ENCODE measurements at regions not wholly inside any gene's neighbourhood (a gene's known extent, or its start where the extent isn't known, plus 50 kb on each side); places are given as distances from the start of the nearest gene placed in this dataset.
A peak's percentile ranks its signal among the peaks of the same experiment; 100 is the strongest.

- intact Hi-C loops (cut with DNase I): no loop called here
- DNase-seq: no peak
- ATAC-seq (ENCODE audit: poor library complexity): no peak
Measured at GRCh38 chr1:223445402-223445801, 52.2 kb downstream of the CCDC185 start.

GRCh38 chr1:223453902-223454301, 60.7 kb downstream of the CCDC185 start:
- intact Hi-C loops (cut with DNase I): loop anchor here (10.0 kb wide), 1 partner anchor 59 kb away; the partner anchor contains the start of gene CCDC185
- no peak for DNase-seq
- ATAC-seq (ENCODE audit: poor library complexity): no peak

GRCh38 chr1:223454959-223455358, 61.7 kb downstream of the CCDC185 start:
- no peak for ATAC-seq (ENCODE audit: poor library complexity)
- intact Hi-C loops (cut with DNase I): loop anchor here (10.0 kb wide), 1 partner anchor 60 kb away; the partner anchor contains the start of gene CCDC185

GRCh38 chr1:223455470-223455869, 62.3 kb downstream of the CCDC185 start:
- DNase-seq: no peak
- ATAC-seq (ENCODE audit: poor library complexity): peak; percentile 51
- intact Hi-C loops (cut with DNase I): loop anchor here (10.0 kb wide), 1 partner anchor 61 kb away; the partner anchor contains the start of gene CCDC185

More at GRCh38 chr1:223454959-223455358, 61.7 kb downstream of the CCDC185 start:
- DNase-seq: no peak

- intact Hi-C loops (cut with DNase I): loop anchor here (10.0 kb wide), 1 partner anchor 62 kb away; the partner anchor contains the start of gene CCDC185
- DNase-seq (no peak), ATAC-seq (ENCODE audit: poor library complexity) (no peak)
Measured at GRCh38 chr1:223456747-223457146, 63.5 kb downstream of the CCDC185 start.

GRCh38 chr1:223460566-223461189, 67.5 kb downstream of the CCDC185 start:
- intact Hi-C loops (cut with DNase I): no loop called here
- ATAC-seq (ENCODE audit: poor library complexity) (no peak), DNase-seq (no peak)

GRCh38 chr1:223462047-223462630, 68.9 kb downstream of the CCDC185 start:
- intact Hi-C loops (cut with DNase I): no loop called here
- ATAC-seq (ENCODE audit: poor library complexity) (no peak), DNase-seq (no peak)

GRCh38 chr1:223462866-223463404, 69.7 kb downstream of the CCDC185 start:
- DNase-seq: no peak
- no peak for ATAC-seq (ENCODE audit: poor library complexity)
- intact Hi-C loops (cut with DNase I): no loop called here

- DNase-seq (no peak), ATAC-seq (ENCODE audit: poor library complexity) (no peak)
- intact Hi-C loops (cut with DNase I): no loop called here
Measured at GRCh38 chr1:223466151-223466550, 72.9 kb downstream of the CCDC185 start.

- ATAC-seq (ENCODE audit: poor library complexity): no peak
- intact Hi-C loops (cut with DNase I): no loop called here
- DNase-seq: no peak
Measured at GRCh38 chr1:223471566-223471965, 78.4 kb downstream of the CCDC185 start.

- intact Hi-C loops (cut with DNase I): no loop called here
- DNase-seq (no peak), ATAC-seq (ENCODE audit: poor library complexity) (no peak)
Measured at GRCh38 chr1:223472057-223472456, 78.8 kb downstream of the CCDC185 start.

GRCh38 chr1:223473601-223474344, 80.6 kb downstream of the CCDC185 start:
- intact Hi-C loops (cut with DNase I): no loop called here
- DNase-seq (no peak), ATAC-seq (ENCODE audit: poor library complexity) (no peak)

- ATAC-seq (ENCODE audit: poor library complexity) (no peak), DNase-seq (no peak)
- intact Hi-C loops (cut with DNase I): no loop called here
Measured at GRCh38 chr1:223474804-223475203, 81.6 kb downstream of the CCDC185 start.

GRCh38 chr1:223477456-223477855, 84.2 kb downstream of the CCDC185 start:
- intact Hi-C loops (cut with DNase I): no loop called here

GRCh38 chr1:223478606-223479005, 85.4 kb downstream of the CCDC185 start:
- intact Hi-C loops (cut with DNase I): no loop called here
- ATAC-seq (ENCODE audit: poor library complexity) (no peak), DNase-seq (no peak)

More at GRCh38 chr1:223477456-223477855, 84.2 kb downstream of the CCDC185 start:
- DNase-seq (no peak), ATAC-seq (ENCODE audit: poor library complexity) (no peak)

GRCh38 chr1:223479261-223479660, 86.0 kb downstream of the CCDC185 start:
- intact Hi-C loops (cut with DNase I): no loop called here
- ATAC-seq (ENCODE audit: poor library complexity) (no peak), DNase-seq (no peak)

GRCh38 chr1:223479718-223480425, 86.7 kb downstream of the CCDC185 start:
- ATAC-seq (ENCODE audit: poor library complexity): no peak
- intact Hi-C loops (cut with DNase I): no loop called here
- no peak for DNase-seq

- ATAC-seq (ENCODE audit: poor library complexity): no peak
- intact Hi-C loops (cut with DNase I): no loop called here
Measured at GRCh38 chr1:223482132-223482531, 88.9 kb downstream of the CCDC185 start.

GRCh38 chr1:223482766-223483165, 89.6 kb downstream of the CCDC185 start:
- intact Hi-C loops (cut with DNase I): no loop called here
- ATAC-seq (ENCODE audit: poor library complexity) (no peak), DNase-seq (no peak)

More at GRCh38 chr1:223482132-223482531, 88.9 kb downstream of the CCDC185 start:
- no peak for DNase-seq

All from Right ventricle myocardium superior (tissue), 1 donor.